ENCODE measurements at regions not wholly inside any gene's neighbourhood (a gene's known extent, or its start where the extent isn't known, plus 50 kb on each side); places are given as distances from the start of the nearest gene placed in this dataset.

DNA sequence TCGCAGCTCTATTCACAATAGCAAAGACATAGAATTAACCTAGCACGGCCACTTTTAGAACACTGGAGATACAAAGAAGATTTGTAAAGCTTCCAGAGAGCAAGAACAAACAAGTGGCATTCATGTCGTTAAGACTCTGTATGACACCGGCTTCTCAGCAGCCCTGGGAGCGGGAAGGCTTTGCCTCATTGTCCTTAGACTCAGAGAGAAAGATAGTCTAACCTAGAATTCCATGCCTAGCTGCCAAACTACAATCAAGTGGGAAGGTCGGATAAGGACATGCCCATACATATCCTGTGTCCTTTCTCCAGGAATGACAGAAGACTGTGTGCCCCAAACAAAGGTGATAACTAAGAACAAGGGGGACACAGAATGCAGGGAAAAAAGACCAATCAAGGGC, 1038.3 kb downstream of the BCL11B start:
- H3K9me3 Mint-ChIP-seq (ENCODE audit: unreplicated experiment) = no peaks in the 10 kb centered on the region
- no peak overlapping the region for H3K27ac Mint-ChIP-seq (ENCODE audit: unreplicated experiment)
- TF ChIP-seq, protein P1, sequence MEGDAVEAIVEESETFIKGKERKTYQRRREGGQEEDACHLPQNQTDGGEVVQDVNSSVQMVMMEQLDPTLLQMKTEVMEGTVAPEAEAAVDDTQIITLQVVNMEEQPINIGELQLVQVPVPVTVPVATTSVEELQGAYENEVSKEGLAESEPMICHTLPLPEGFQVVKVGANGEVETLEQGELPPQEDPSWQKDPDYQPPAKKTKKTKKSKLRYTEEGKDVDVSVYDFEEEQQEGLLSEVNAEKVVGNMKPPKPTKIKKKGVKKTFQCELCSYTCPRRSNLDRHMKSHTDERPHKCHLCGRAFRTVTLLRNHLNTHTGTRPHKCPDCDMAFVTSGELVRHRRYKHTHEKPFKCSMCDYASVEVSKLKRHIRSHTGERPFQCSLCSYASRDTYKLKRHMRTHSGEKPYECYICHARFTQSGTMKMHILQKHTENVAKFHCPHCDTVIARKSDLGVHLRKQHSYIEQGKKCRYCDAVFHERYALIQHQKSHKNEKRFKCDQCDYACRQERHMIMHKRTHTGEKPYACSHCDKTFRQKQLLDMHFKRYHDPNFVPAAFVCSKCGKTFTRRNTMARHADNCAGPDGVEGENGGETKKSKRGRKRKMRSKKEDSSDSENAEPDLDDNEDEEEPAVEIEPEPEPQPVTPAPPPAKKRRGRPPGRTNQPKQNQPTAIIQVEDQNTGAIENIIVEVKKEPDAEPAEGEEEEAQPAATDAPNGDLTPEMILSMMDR (IDR thresholded peaks at IDR 0.05; ENCODE audit: partially characterized antibody, unreplicated experiment) = no peak
- no peak overlapping the region for H3K4me3 Mint-ChIP-seq (ENCODE audit: unreplicated experiment)
- H3K36me3 Mint-ChIP-seq (ENCODE audit: unreplicated experiment) = peaks cover 5% of the 10 kb centered on the region
- H3K4me1 Mint-ChIP-seq (ENCODE audit: low read depth, unreplicated experiment) = no peaks in the 10 kb centered on the region
- H3K27me3 Mint-ChIP-seq (ENCODE audit: unreplicated experiment) = no peaks in the 10 kb centered on the region
- DNase-seq = no peak

DNA sequence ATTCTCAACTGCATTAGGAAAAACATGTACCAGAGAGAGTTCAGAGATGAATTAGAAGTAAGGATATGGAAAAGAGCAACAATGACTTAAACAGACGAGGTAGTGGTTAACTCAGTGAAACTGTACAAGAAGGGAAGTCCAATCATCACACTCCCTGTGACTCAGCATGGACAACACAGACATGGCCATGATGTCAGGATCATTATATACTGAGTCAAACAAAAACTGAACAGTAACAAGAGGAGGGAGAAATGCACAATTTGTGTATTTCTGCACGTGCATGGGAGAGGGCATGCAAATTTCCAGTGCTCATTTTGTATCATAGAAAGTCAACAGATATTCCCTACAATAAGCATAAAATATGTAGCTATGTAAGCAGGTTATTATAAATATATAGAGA, 1037.8 kb downstream of the BCL11B start:
- Mint-ChIP-seq H3K9me3 (ENCODE audit: unreplicated experiment) (no peaks in the 10 kb centered on the region), H3K4me1 (ENCODE audit: low read depth, unreplicated experiment) (no peaks in the 10 kb centered on the region), H3K36me3 (ENCODE audit: unreplicated experiment) (peaks cover 5% of the 10 kb centered on the region), H3K27me3 (ENCODE audit: unreplicated experiment) (no peaks in the 10 kb centered on the region), H3K27ac (ENCODE audit: unreplicated experiment) (no peak overlapping the region), H3K4me3 (ENCODE audit: unreplicated experiment) (no peak overlapping the region)
- DNase-seq = no peak
- TF ChIP-seq, protein P1 (IDR thresholded peaks at IDR 0.05; ENCODE audit: partially characterized antibody, unreplicated experiment) = no peak

DNA sequence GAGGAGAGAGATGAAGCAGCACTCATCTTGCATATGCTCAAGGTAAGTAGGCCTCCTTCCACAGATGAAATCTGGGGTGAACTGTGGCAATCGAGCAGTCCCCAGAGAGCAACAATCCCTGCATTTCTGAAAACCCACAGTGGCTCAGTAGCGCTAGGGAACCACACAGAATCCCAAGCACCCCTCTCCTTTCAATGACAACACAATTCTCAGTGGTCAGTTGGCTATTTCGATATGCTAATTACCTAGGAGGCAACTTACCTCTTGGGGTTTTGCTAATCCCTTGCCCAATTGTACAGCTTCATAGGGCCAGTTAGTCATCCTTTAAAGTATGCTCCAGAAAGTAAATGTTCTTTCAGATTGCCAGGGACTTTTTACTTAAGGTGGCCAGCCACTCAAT, 1035.7 kb downstream of the BCL11B start:
- Mint-ChIP-seq H3K4me3 (ENCODE audit: unreplicated experiment) (no peak overlapping the region), H3K27me3 (ENCODE audit: unreplicated experiment) (no peaks in the 10 kb centered on the region), H3K27ac (ENCODE audit: unreplicated experiment) (no peak overlapping the region), H3K4me1 (ENCODE audit: low read depth, unreplicated experiment) (no peaks in the 10 kb centered on the region), H3K9me3 (ENCODE audit: unreplicated experiment) (peaks cover 2% of the 10 kb centered on the region), H3K36me3 (ENCODE audit: unreplicated experiment) (peaks cover 5% of the 10 kb centered on the region)
- no peak for DNase-seq
- TF ChIP-seq, protein P1 (IDR thresholded peaks at IDR 0.05; ENCODE audit: partially characterized antibody, unreplicated experiment) = no peak

DNA sequence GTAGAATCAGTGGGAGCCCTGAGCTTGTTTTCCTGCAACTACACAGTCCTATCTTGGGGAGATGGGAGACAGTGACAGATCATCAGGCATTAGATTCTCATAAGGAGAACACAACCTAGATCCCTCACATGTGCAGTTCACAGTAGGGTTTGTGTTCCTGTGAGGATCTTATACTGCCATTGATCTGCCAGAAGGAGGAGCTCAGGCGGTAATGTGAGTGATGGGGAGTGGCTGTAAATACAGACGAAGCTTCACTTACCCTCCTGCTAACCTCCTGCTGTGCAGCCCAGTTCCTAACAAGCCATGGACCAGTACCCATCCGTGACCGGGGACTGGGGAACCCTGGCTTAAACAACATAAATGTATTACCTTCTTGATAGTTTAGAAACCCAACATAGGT, 1034.1 kb downstream of the BCL11B start:
- Mint-ChIP-seq H3K4me1 (ENCODE audit: low read depth, unreplicated experiment) (no peaks in the 10 kb centered on the region), H3K4me3 (ENCODE audit: unreplicated experiment) (no peak overlapping the region), H3K36me3 (ENCODE audit: unreplicated experiment) (peaks cover 5% of the 10 kb centered on the region), H3K27me3 (ENCODE audit: unreplicated experiment) (no peaks in the 10 kb centered on the region), H3K27ac (ENCODE audit: unreplicated experiment) (no peak overlapping the region), H3K9me3 (ENCODE audit: unreplicated experiment) (peaks cover 2% of the 10 kb centered on the region)
- DNase-seq = no peak
- TF ChIP-seq, protein P1 (IDR thresholded peaks at IDR 0.05; ENCODE audit: partially characterized antibody, unreplicated experiment) = no peak

DNA sequence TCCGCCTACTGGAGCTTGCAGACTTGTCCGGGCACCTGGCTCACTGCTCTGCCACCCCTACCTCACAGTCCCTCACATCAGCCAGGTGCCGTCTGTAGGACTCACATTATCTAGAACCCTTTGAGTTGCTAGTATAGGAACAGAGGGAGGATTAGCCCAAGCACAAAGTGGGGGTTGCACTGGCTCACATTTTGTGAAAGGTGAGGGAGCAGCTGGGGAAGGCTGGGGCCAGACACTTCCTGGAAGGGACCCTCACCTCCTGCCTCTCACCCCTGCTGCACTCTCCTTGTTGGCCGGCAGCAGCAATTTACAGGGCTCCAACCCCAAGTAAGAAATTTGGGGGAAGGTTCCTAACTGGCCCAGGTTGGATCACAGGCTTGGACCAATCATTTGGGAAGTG, 1031.6 kb downstream of the BCL11B start:
- no peak for DNase-seq
- Mint-ChIP-seq H3K9me3 (ENCODE audit: unreplicated experiment) (peaks cover 2% of the 10 kb centered on the region), H3K27me3 (ENCODE audit: unreplicated experiment) (no peaks in the 10 kb centered on the region), H3K4me1 (ENCODE audit: low read depth, unreplicated experiment) (no peaks in the 10 kb centered on the region), H3K27ac (ENCODE audit: unreplicated experiment) (no peak overlapping the region), H3K36me3 (ENCODE audit: unreplicated experiment) (peaks cover 5% of the 10 kb centered on the region), H3K4me3 (ENCODE audit: unreplicated experiment) (no peak overlapping the region)
- TF ChIP-seq, protein P1 (IDR thresholded peaks at IDR 0.05; ENCODE audit: partially characterized antibody, unreplicated experiment) = no peak
